ENCODE measurements at regions not wholly inside any gene's neighbourhood (a gene's known extent, or its start where the extent isn't known, plus 50 kb on each side); places are given as distances from the start of the nearest gene placed in this dataset.

DNA sequence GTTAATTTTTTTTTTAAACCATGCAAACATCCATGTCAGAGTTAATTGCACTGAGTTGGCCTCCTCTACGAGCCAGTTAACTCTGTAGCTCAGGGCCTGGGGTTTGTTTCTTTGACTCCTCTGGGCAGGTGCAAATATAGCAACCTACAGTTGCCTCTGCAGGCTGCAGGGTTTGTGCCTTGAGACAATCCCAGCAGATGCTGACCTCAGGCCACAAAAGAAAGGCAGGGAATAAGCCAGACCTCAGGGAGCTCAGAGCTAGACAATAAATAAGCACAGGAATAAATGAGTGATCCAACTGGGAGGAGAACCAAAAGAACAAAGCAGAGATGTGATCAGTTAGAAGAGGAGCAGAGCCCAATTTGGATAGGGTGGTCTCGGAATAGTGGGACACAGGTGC is 390.8 kb downstream of the SHANK2 start:
- Histone ChIP-seq H3K27me3 (ENCODE audit: control insufficient read depth, insufficient read depth, low read length) (no peaks in the 10 kb centered on the region), H3K4me2 (ENCODE audit: extremely low read depth, insufficient read depth, low read length) (no peak overlapping the region), H3K9ac (ENCODE audit: insufficient read depth, low read length) (no peak overlapping the region), H3K27ac (ENCODE audit: insufficient read depth, low read length) (no peak overlapping the region), H3K4me3 (replicated peaks in 1 of 4; ENCODE audit: control extremely low read depth in 1 of 4, insufficient read depth in 1 of 4, low read depth in 3 of 4, low read length in 4 of 4) (no peak overlapping the region), H3K36me3 (ENCODE audit: control insufficient read depth, insufficient read depth, low read length) (no peaks in the 10 kb centered on the region), H3K4me1 (ENCODE audit: control insufficient read depth, extremely low read depth, insufficient read depth, low read length) (no peaks in the 10 kb centered on the region), H2AFZ (ENCODE audit: low read length) (no peak overlapping the region), H4K20me1 (ENCODE audit: control insufficient read depth, extremely low read depth, insufficient read depth, low read length) (no peaks in the 10 kb centered on the region), H3K79me2 (ENCODE audit: control insufficient read depth, insufficient read depth, low read length) (no peaks in the 10 kb centered on the region), H3K9me3 (ENCODE audit: control insufficient read depth, insufficient read depth, low read depth, low read length) (no peaks in the 10 kb centered on the region)
- DNase-seq (ENCODE audit: low read depth in 2 of 2) = no peak
- no peak for TF ChIP-seq EZH2 (IDR thresholded peaks at IDR 0.05; ENCODE audit: low read length, missing control alignments)
- TF ChIP-seq, protein P1, sequence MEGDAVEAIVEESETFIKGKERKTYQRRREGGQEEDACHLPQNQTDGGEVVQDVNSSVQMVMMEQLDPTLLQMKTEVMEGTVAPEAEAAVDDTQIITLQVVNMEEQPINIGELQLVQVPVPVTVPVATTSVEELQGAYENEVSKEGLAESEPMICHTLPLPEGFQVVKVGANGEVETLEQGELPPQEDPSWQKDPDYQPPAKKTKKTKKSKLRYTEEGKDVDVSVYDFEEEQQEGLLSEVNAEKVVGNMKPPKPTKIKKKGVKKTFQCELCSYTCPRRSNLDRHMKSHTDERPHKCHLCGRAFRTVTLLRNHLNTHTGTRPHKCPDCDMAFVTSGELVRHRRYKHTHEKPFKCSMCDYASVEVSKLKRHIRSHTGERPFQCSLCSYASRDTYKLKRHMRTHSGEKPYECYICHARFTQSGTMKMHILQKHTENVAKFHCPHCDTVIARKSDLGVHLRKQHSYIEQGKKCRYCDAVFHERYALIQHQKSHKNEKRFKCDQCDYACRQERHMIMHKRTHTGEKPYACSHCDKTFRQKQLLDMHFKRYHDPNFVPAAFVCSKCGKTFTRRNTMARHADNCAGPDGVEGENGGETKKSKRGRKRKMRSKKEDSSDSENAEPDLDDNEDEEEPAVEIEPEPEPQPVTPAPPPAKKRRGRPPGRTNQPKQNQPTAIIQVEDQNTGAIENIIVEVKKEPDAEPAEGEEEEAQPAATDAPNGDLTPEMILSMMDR (conservative IDR thresholded peaks at IDR 0.05 in 1 of 2, IDR thresholded peaks at IDR 0.05 in 1 of 2; ENCODE audit: low read depth in 1 of 2, low read length in 2 of 2) = no peak

DNA sequence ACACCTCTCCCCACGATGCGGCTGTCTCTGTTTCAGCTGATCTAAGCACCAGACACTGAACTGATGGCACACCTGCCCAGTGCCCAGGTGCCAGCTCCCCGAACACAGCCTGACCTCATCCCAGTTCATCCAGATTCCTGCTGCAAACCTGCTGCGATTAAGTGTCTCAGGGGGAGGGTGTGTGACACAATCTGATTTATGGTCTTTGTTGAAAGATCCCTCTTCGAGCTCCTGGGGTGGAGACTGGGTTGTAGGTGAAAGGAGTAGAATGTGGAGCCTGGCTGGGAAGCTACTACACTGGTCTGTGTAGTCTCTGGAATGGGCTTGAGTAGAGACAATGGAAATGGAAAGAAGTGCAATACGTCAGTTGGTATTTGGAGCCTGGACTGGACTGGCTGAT is 390.3 kb downstream of the SHANK2 start:
- Histone ChIP-seq H3K9me3 (ENCODE audit: control insufficient read depth, insufficient read depth, low read depth, low read length) (no peaks in the 10 kb centered on the region), H3K79me2 (ENCODE audit: control insufficient read depth, insufficient read depth, low read length) (no peaks in the 10 kb centered on the region)
- DNase-seq (ENCODE audit: low read depth in 2 of 2) = no peak

DNA sequence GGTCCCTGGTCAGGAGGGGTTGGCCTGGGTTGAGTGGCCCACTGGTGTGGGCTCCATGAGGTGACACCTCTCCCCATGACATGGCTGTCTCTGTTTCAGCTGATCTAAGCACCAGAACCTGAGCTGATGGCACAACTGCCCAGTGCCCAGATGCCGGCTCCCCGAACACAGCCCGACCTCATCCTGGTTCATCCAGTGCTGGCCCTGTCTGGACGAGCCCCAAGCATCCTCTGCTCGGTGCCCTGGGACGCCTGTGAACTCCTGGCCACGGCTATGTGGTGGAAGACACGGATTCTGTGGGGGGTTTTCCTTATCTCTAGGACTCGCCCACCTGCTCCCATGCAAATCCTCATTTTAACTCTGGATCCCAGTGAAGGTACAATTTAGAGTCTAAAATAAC is 389.2 kb downstream of the SHANK2 start:
- Histone ChIP-seq H4K20me1 (ENCODE audit: control insufficient read depth, extremely low read depth, insufficient read depth, low read length) (no peaks in the 10 kb centered on the region), H3K4me3 (replicated peaks in 1 of 4; ENCODE audit: control extremely low read depth in 1 of 4, insufficient read depth in 1 of 4, low read depth in 3 of 4, low read length in 4 of 4) (no peak overlapping the region), H3K4me1 (ENCODE audit: control insufficient read depth, extremely low read depth, insufficient read depth, low read length) (no peaks in the 10 kb centered on the region), H3K9ac (ENCODE audit: insufficient read depth, low read length) (no peak overlapping the region), H3K36me3 (ENCODE audit: control insufficient read depth, insufficient read depth, low read length) (no peaks in the 10 kb centered on the region), H3K27me3 (ENCODE audit: control insufficient read depth, insufficient read depth, low read length) (no peaks in the 10 kb centered on the region), H3K79me2 (ENCODE audit: control insufficient read depth, insufficient read depth, low read length) (no peaks in the 10 kb centered on the region), H3K27ac (ENCODE audit: insufficient read depth, low read length) (no peak overlapping the region), H2AFZ (ENCODE audit: low read length) (no peak overlapping the region), H3K9me3 (ENCODE audit: control insufficient read depth, insufficient read depth, low read depth, low read length) (no peaks in the 10 kb centered on the region), H3K4me2 (ENCODE audit: extremely low read depth, insufficient read depth, low read length) (no peak overlapping the region)
- TF ChIP-seq, protein P1 (conservative IDR thresholded peaks at IDR 0.05 in 1 of 2, IDR thresholded peaks at IDR 0.05 in 1 of 2; ENCODE audit: low read depth in 1 of 2, low read length in 2 of 2) = no peak
- TF ChIP-seq EZH2 (IDR thresholded peaks at IDR 0.05; ENCODE audit: low read length, missing control alignments) = no peak
- DNase-seq (ENCODE audit: low read depth in 2 of 2) = no peak

More for the DNA sequence above, 390.3 kb downstream of the SHANK2 start:
- Histone ChIP-seq H2AFZ (ENCODE audit: low read length) (no peak overlapping the region), H3K27ac (ENCODE audit: insufficient read depth, low read length) (no peak overlapping the region), H3K4me2 (ENCODE audit: extremely low read depth, insufficient read depth, low read length) (no peak overlapping the region), H3K4me3 (replicated peaks in 1 of 4; ENCODE audit: control extremely low read depth in 1 of 4, insufficient read depth in 1 of 4, low read depth in 3 of 4, low read length in 4 of 4) (no peak overlapping the region), H3K9ac (ENCODE audit: insufficient read depth, low read length) (no peak overlapping the region), H3K27me3 (ENCODE audit: control insufficient read depth, insufficient read depth, low read length) (no peaks in the 10 kb centered on the region), H4K20me1 (ENCODE audit: control insufficient read depth, extremely low read depth, insufficient read depth, low read length) (no peaks in the 10 kb centered on the region), H3K36me3 (ENCODE audit: control insufficient read depth, insufficient read depth, low read length) (no peaks in the 10 kb centered on the region), H3K4me1 (ENCODE audit: control insufficient read depth, extremely low read depth, insufficient read depth, low read length) (no peaks in the 10 kb centered on the region)
- no peak for TF ChIP-seq EZH2 (IDR thresholded peaks at IDR 0.05; ENCODE audit: low read length, missing control alignments)
- TF ChIP-seq, protein P1 (conservative IDR thresholded peaks at IDR 0.05 in 1 of 2, IDR thresholded peaks at IDR 0.05 in 1 of 2; ENCODE audit: low read depth in 1 of 2, low read length in 2 of 2) = no peak
